Brain microvascular endothelial cell (primary cell): ENCODE measurements at regions not wholly inside any gene's neighbourhood (a gene's known extent, or its start where the extent isn't known, plus 50 kb on each side); places are given as distances from the start of the nearest gene placed in this dataset.
"Not testable (repeated sequence)": the region's sequence is repeated elsewhere in the genome, so short reads cannot be mapped to it uniquely, and the experiment has no call there.

ENCODE experiments used
- DNase-seq: peaks from one replicate; pipeline ENCODE4 v3.0.0-alpha.2; 2020
- H3K27ac ChIP-seq: fragments of 250-450 bp; sonication (Bioruptor Pico); 2 replicates; pipeline ENCODE4 v1.5.1; 2020; ENCODE audit warnings: mild to moderate bottlenecking, moderate library complexity
- H3K27me3 ChIP-seq: fragments of 250-450 bp; sonication (Bioruptor Pico); replicated peaks from 2 replicates; pipeline ENCODE4 v1.5.1; 2020; ENCODE audit warnings: mild to moderate bottlenecking
- H3K36me3 ChIP-seq: fragments of 250-450 bp; sonication (Bioruptor Pico); replicated peaks from 2 replicates; pipeline ENCODE4 v1.5.1; 2020; ENCODE audit warnings: mild to moderate bottlenecking
- H3K4me3 ChIP-seq: 2 replicates; pipeline ENCODE4 v1.5.1; 2011; ENCODE audit warnings: low read depth, mild to moderate bottlenecking, control low read depth, low read length, moderate library complexity
- in situ Hi-C: cut with HindIII; loops from 2 replicates; pipeline ENCODE4 v1.10.0; 2017; ENCODE audit warnings: low sequenced_read_pairs, low pct_ligation_motif_present

DNA sequence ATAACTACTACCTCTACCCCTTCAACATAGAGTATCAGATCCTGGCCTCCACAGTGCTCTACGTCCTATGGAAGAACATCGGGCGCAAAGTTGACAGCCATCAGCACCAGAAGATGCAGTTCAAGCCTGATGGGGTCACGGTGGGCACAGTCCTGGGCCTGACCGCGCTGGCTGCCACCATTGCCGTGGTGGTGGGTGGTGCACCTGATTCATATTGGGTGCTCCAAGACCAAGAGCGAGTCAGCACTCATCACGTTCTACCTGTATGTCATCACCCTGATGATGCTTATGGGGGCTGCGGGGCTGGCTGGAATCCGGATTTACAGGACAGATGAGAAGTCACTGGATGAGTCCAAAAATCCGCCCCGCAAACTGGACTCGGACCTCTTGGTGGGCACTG lies 846.4 kb downstream of the RPIA start:
- in situ Hi-C loops, DNase-seq, H3K4me3 ChIP-seq, H3K27ac ChIP-seq, H3K27me3 ChIP-seq, H3K36me3 ChIP-seq: not testable (repeated sequence)

DNA sequence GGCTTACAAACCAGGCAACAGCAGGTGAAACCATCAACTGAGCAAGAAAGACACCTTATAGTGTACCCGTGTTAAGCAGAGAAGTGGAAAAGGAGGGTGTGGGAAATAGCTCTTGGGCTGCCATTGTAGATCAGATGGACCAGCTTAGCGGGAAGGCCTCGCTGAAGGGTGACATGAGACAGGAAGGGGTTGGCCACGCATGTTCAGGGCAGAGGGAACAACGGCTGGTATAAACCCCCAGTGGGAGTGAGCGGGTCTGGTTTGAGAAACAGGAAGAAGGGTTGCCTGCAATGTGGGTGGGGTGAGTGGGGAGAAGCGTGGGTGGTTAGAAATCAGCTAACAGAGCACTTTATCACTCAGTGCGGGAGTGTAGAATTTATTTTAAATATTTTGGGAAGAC lies 852.6 kb downstream of the RPIA start:
- H3K27ac ChIP-seq, H3K27me3 ChIP-seq, H3K4me3 ChIP-seq, H3K36me3 ChIP-seq, in situ Hi-C loops, DNase-seq: not testable (repeated sequence)

DNA sequence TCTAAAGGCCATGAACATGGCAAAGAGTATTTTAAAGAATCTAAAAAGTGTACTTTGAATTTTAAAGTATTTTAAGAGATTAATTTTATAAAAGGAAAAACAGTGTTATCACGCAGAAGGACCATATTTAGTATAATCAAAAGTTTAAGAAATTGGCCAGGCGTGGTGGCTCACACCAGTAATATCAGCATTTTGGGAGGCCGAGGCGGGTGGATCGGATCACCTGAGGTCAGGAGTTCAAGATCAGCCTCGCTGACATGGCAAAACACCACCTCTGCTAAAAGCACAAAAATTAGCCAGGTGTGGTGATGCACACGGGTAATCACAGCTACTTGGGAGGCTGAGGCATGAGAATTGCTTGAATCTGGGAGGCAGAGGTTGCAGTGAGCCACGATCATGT lies 887.7 kb downstream of the RPIA start:
- H3K27ac ChIP-seq, in situ Hi-C loops, DNase-seq, H3K27me3 ChIP-seq, H3K36me3 ChIP-seq, H3K4me3 ChIP-seq: not testable (repeated sequence)

DNA sequence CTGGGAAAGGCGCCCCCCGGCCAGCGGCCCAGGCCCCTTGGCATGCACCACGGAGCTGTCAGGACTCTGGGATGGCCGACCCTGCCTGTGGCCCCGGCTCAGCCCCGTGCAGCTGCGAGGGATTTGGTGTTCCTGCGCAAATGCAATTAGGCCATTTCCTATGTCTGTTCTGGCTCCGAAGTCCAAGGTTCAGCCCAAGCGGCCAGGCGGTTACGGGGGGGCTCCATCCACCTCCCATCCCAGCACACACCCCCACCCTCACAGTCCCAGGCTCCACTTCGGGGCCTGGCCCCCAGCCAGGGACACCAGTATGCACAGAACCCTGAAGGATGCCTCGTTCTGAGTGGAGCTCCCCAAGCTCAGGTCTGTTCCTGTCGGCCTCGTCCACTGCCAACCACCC lies 891.3 kb downstream of the RPIA start:
- H3K4me3 ChIP-seq, H3K36me3 ChIP-seq, in situ Hi-C loops, H3K27ac ChIP-seq, H3K27me3 ChIP-seq, DNase-seq: not testable (repeated sequence)

DNA sequence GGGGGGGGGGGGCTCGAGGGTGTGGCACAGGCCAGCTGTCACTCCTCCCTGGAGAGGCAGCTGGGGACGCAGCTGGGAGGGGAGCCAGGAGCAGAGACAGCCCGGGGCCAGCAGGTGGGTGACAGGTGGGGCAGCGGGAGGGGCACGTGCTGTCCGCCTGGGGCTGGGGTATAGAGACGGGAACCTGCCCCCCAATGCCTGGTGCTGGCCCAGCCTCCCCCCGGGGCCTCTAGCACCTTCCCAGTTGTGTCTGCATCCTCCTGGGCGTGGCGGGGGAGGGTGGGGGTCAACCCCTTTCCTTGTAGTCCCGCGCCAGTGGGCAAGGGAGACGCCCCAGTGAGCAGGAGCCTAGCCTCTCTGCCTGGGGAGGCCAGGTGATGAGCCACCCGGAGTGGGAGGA lies 892.6 kb downstream of the RPIA start:
- DNase-seq, in situ Hi-C loops, H3K27me3 ChIP-seq, H3K27ac ChIP-seq, H3K4me3 ChIP-seq, H3K36me3 ChIP-seq: not testable (repeated sequence)

DNA sequence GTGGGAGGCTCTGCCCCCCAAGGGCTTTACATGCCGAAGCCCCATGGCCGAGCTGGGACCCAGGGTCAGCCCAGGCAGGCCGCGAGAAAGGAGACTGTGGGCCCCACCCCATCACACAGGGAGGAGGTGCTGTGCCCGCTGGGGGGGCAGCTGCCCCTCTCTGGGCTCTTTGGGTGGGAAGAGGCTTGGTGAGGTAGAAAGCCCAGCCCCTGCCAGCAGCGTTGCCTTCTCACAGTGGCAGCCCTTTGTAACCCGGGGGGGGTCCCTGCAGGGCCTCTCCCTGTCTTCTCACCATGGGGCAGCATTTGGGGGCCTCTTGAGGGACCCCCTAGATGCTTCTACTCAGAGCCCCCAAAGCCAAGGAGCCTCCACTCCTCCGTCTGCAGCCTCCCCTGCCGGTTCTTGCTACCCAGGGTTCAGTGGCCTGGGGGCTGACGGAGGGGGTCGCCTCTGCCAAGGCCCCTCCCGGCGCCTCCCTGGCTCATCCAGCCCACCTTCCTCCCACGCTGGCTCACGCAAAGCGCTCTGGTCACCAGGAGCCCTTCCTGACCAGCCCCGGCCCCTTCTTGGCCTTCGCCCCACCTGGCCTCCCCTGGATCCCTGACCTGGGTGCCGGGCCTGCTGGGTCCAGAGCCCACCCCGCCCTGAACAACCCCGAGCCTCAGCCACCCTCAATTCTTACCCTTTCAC lies 893.5 kb downstream of the RPIA start:
- peak overlapping the region; percentile 50 for H3K4me3 ChIP-seq
- H3K36me3 ChIP-seq, DNase-seq, H3K27me3 ChIP-seq, H3K27ac ChIP-seq, in situ Hi-C loops: not testable (repeated sequence)

DNA sequence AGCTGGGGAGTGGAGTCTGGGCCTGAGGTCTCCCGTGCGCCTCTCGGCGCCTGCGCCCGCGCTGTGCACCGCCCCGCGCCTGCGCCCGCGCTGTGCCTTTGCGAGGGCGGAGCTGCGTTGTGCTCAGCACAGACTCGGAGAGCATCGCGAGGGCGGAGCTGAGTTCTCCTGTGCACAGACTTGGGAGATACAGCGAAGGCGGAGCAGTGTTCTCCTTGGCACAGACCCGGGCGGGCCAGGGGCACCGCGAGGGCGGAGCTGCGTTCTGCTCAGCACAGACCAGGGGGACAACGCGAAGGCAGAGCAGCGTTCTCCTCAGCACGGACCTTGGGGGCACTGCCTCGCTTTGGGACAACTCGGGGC lies 894.1 kb downstream of the RPIA start:
- in situ Hi-C loops, H3K27ac ChIP-seq, H3K27me3 ChIP-seq, H3K36me3 ChIP-seq: not testable (repeated sequence)
- DNase-seq = peak; percentile 63
- H3K4me3 ChIP-seq = peak overlapping the region; percentile 56

DNA sequence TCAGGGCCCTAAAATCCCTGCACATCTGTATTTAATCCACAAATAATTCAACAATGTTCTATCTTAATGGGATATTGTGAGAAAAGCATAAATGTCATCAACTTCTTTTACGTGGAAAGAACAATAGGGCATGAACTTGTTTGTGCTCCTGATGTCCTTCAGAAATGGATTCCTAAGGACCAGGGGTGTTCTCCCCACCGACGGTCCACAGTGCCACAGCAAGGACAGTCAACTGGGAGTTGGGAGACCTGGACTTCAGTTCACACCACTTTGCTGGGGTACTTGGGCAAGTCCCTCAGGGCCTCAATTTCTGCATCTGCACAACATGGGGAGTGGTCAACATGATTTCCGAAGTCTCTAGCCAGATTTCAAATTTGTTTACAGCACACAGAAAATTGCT lies 908.4 kb downstream of the RPIA start:
- H3K36me3 ChIP-seq, H3K4me3 ChIP-seq, H3K27me3 ChIP-seq, in situ Hi-C loops, H3K27ac ChIP-seq, DNase-seq: not testable (repeated sequence)

DNA sequence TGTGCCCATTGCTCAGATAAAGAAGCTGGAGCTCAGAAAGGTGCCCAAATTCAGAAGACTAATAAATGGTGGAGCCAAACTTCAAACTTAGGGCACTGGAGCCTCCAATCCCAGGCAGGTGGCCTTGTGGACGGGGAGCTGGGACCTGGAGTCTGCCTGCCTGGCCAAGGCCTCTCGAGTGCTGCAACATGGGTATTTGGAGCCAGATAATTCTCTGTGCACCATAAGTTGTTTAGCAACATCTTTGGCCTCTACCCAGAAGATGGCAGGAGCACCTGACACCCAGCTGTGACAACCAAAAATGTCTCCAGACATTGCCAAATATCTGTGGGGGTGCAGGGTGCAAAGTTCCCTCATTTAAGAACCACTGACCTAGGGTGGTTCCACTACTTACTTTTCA lies 915.0 kb downstream of the RPIA start:
- in situ Hi-C loops, H3K4me3 ChIP-seq, H3K27ac ChIP-seq, H3K27me3 ChIP-seq, DNase-seq, H3K36me3 ChIP-seq: not testable (repeated sequence)

DNA sequence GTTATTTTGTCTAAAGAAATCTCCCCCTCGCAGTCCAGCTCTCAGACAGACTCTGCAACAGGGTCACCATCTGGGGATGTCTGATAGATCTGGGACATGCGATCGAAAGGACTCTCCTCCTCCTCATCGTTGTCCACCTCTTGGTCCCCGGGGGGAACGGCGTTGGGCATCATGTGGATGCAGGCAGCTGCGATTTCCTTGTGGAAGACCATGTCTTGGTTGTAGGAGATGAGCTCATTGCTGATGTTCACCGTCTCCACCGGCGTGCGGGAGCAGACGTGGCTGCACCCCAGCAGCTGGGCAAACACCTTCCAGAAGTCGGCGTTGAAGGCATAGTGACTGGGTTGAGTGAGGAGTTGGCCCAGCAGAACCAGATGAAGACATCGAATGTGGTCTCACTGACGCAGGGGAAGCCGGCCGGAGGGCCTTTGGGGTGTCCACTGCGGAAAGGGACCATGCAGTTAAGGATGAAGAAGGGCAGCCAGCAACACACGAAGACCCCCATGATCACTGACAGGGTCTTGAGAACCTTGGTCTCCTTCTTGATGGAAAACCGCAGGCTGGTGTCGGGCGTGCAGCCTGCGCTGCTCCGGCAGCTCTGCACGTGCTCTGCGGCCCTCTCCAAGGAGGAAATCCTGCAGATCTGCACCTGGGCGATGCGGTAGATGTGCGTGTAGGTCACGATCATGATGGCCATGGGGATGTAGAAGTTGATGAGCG lies 918.9 kb downstream of the RPIA start:
- in situ Hi-C loops, H3K27ac ChIP-seq, H3K36me3 ChIP-seq, H3K4me3 ChIP-seq, DNase-seq, H3K27me3 ChIP-seq: not testable (repeated sequence)

DNA sequence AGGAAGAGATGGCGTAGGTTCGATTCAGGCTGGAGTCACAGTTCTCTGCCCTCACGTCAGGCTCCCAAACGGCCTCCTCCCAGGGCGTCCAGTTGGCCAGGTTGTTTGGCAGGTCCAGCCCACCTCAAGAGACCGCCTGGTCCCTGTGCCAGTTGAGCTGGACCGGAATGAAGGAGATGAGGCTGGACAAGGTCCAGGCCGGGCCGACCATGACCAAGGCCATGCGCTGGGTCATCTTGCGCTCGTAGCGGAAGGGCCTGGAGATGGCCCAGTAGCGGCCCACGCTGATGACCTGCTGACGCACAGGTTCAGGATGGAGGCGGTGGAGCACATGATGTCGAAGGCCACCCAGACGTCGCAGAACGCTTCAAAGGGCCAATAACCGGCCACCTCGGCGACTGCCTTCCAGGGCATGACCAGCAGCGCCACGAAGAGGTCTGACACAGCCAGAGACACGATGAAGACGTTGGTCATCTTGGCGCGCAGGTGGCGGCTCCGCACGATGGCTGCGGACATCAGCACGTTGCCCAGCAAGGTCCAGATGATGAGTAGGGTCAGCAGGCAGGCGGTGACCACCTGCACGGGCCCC lies 919.5 kb downstream of the RPIA start:
- H3K27ac ChIP-seq, DNase-seq, H3K27me3 ChIP-seq, H3K36me3 ChIP-seq, in situ Hi-C loops, H3K4me3 ChIP-seq: not testable (repeated sequence)

DNA sequence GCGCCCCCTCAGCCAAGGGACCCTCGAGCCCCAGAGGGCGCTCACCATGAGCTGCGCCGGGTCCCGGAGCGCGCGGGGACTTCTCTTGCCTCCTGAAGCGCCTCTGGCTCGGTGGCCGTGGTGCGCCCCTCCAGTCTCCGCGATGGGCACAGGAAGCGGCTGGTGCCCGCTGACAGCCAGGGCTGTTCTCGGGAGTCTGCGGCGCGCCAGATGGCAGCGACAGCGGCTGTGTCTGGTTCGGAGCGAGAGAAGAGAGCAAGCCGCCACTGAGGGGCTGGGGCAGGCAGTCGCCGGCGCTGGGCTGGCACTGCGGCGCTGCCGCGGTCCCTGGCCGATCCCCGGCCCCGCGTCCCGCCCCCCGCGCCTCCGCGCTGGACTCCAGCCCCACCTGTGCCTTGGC lies 920.2 kb downstream of the RPIA start:
- H3K27ac ChIP-seq, DNase-seq, in situ Hi-C loops, H3K36me3 ChIP-seq, H3K27me3 ChIP-seq, H3K4me3 ChIP-seq: not testable (repeated sequence)

DNA sequence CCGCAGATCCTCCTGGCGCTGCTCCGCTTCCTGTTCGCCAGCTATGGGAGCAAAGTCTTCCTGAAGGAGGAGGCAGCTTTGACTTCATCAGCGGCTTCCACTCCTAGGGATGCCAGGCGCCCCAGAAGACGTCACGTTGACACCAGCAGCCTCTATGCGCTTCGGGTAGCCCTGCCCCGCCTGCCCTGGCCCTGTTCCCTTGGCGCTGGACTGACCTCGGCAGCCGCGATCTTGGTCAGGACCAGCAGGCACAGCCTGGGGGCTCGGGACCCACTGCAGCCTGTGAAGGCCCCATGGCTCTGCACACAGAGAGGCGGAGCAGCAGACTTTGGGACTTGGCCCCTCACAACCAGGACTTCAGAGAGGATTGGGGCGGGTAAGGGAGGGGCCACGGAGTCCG lies 957.8 kb downstream of the RPIA start:
- H3K4me3 ChIP-seq, DNase-seq, H3K27me3 ChIP-seq, H3K36me3 ChIP-seq, in situ Hi-C loops, H3K27ac ChIP-seq: not testable (repeated sequence)

DNA sequence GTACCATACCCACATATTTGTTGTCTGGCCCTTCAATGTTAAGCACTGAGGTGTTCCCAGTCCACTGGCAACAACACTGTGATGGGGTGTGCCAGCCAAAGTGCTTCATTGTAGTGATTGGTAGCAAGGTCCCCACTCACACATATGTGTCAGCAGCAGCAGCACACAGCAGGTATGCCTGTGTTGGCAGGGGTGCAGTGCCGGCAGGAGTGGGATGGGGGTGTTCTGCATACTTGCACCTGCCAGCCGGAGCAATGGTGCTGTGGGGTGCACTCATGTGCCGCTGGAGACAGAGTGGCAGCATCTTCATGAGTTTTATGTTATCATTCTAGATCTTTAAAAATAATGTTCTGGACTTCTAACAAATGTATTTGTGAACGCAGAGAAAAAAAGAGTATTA lies 987.8 kb downstream of the RPIA start:
- in situ Hi-C loops, H3K27ac ChIP-seq, H3K4me3 ChIP-seq, H3K36me3 ChIP-seq, H3K27me3 ChIP-seq, DNase-seq: not testable (repeated sequence)
